H1 (cell line): ENCODE measurements at regions not wholly inside any gene's neighbourhood (a gene's known extent, or its start where the extent isn't known, plus 50 kb on each side); places are given as distances from the start of the nearest gene placed in this dataset.

ENCODE experiments used
- CTCF ChIA-PET: fragments of 300-600 bp; sonication (Branson Sonifier 250); formaldehyde crosslinking; loops from one replicate; lab custom pipeline; 2021; ENCODE audit not compliant: partially characterized antibody; lab: Charles Lee
- POLR2A ChIA-PET: fragments of 300-600 bp; sonication (Branson Sonifier 250); formaldehyde crosslinking; loops from one replicate; lab custom pipeline; 2021; ENCODE audit warnings: inconsistent platforms; ENCODE audit not compliant: partially characterized antibody; lab: Charles Lee
- DNase-seq, 2 experiments: peaks; one replicate each; pipeline versions ENCODE4 v3.0.0 to v3.0.0-alpha.2; 2010 to 2022; ENCODE audit warnings: low spot score in 2 of 2, low read depth in 1 of 2, mixed read lengths in 1 of 2
- FAIRE-seq: peaks from 2 replicates; lab custom pipeline; 2011; peaks lifted over from hg19 to GRCh38; lab: Jason Lieb, UNC
- H2AFZ ChIP-seq: 2 replicates; pipeline ENCODE4 v1.8.1; 2012; ENCODE audit warnings: low read length, inconsistent platforms
- H2AK5ac ChIP-seq: 2 replicates; pipeline ENCODE4 v1.6.1; 2013; ENCODE audit warnings: low read depth, low read length
- H2BK120ac ChIP-seq: replicated peaks from 2 replicates; pipeline ENCODE3; 2013; ENCODE audit warnings: low read depth, low read length, inconsistent platforms
- H2BK12ac ChIP-seq: 2 replicates; pipeline ENCODE4 v1.6.1; 2013; ENCODE audit warnings: low read depth, low read length
- H2BK15ac ChIP-seq: 2 replicates; pipeline ENCODE4 v1.6.1; 2013; ENCODE audit warnings: low read length
- H2BK20ac ChIP-seq: 2 replicates; pipeline ENCODE4 v1.6.1; 2013; ENCODE audit warnings: low read length
- H2BK5ac ChIP-seq: 2 replicates; pipeline ENCODE4 v1.6.1; 2013; ENCODE audit warnings: low read depth, low read length
- H3K14ac ChIP-seq: 2 replicates; pipeline ENCODE4 v1.6.1; 2013; ENCODE audit warnings: inconsistent platforms; ENCODE audit not compliant: insufficient read length
- H3K18ac ChIP-seq: 2 replicates; pipeline ENCODE4 v1.6.1; 2013; ENCODE audit warnings: low read length; ENCODE audit errors: extremely low read depth
- H3K23ac ChIP-seq: 2 replicates; pipeline ENCODE4 v1.6.1; 2013; ENCODE audit warnings: inconsistent platforms; ENCODE audit not compliant: insufficient read length
- H3K23me2 ChIP-seq: 2 replicates; pipeline ENCODE4 v1.6.1; 2013; ENCODE audit warnings: low read depth, low read length
- H3K27ac ChIP-seq: 2 replicates; pipeline ENCODE4 v1.6.1; 2011; ENCODE audit warnings: low read depth, low read length, inconsistent platforms
- H3K27me3 ChIP-seq, 4 experiments: replicated peaks in 1 of 4; 1 replicate in 1 of 4; 2 replicates in 3 of 4; pipeline versions ENCODE4 v1.6.1 to v1.8.1; 2011 to 2013; ENCODE audit warnings: low read length in 3 of 4, mild to moderate bottlenecking in 3 of 4, inconsistent platforms in 2 of 4, mixed read lengths in 2 of 4, moderate library complexity in 1 of 4; ENCODE audit not compliant: control insufficient read depth in 3 of 4, insufficient read depth in 3 of 4; ENCODE audit errors: extremely low read depth in 1 of 4
- H3K36me3 ChIP-seq, 4 experiments: 2 replicates each; pipeline versions ENCODE4 v1.6.1 to v1.8.1; 2011 to 2013; ENCODE audit warnings: mild to moderate bottlenecking in 4 of 4, low read length in 3 of 4, moderate library complexity in 2 of 4, control low read depth in 1 of 4, inconsistent platforms in 1 of 4; ENCODE audit not compliant: insufficient read depth in 4 of 4, control insufficient read depth in 2 of 4
- H3K4ac ChIP-seq: replicated peaks from 2 replicates; pipeline ENCODE3; 2013; ENCODE audit warnings: low read length, low read depth, mixed read lengths, inconsistent platforms; ENCODE audit not compliant: insufficient read length
- H3K4me1 ChIP-seq, 4 experiments: replicated peaks in 1 of 4; 1 replicate in 1 of 4; 2 replicates in 3 of 4; pipeline versions ENCODE4 v1.6.1 to v1.8.1; 2011 to 2013; ENCODE audit warnings: low read length in 3 of 4, inconsistent platforms in 2 of 4, mixed read lengths in 1 of 4; ENCODE audit not compliant: insufficient read depth in 4 of 4, control insufficient read depth in 3 of 4
- H3K4me2 ChIP-seq, 2 experiments: 2 replicates each; pipeline versions ENCODE4 v1.6.1 to v1.8.1; 2011 to 2013; ENCODE audit warnings: low read depth in 2 of 2, low read length in 2 of 2, control low read depth in 1 of 2, inconsistent platforms in 1 of 2, mild to moderate bottlenecking in 1 of 2; ENCODE audit not compliant: insufficient read depth in 1 of 2
- H3K4me3 ChIP-seq, 4 experiments: fragments of 200-600, 300-600 bp in 1 of 4; sonication (generic), shearing (Covaris generic), sonication (Bioruptor Twin) in 1 of 4; 2 replicates each; pipeline versions ENCODE4 v1.5.1 to v1.8.1; 2011 to 2016; ENCODE audit warnings: low read length in 4 of 4, low read depth in 3 of 4, control low read depth in 2 of 4, inconsistent platforms in 2 of 4, mild to moderate bottlenecking in 2 of 4, mixed read lengths in 1 of 4, moderate library complexity in 1 of 4; ENCODE audit not compliant: insufficient read depth in 2 of 4; ENCODE audit errors: extremely low read depth in 1 of 4
- H3K56ac ChIP-seq: replicated peaks from 2 replicates; pipeline ENCODE3; 2013; ENCODE audit warnings: low read depth, mild to moderate bottlenecking, mixed read lengths, low read length, inconsistent platforms; ENCODE audit not compliant: insufficient read length
- H3K79me1 ChIP-seq: 2 replicates; pipeline ENCODE4 v1.6.1; 2013; ENCODE audit warnings: low read depth, low read length, control low read depth
- H3K79me2 ChIP-seq, 2 experiments: 2 replicates each; pipeline versions ENCODE4 v1.6.1 to v1.8.1; 2012 to 2013; ENCODE audit warnings: low read length in 2 of 2, mild to moderate bottlenecking in 2 of 2, inconsistent platforms in 1 of 2; ENCODE audit not compliant: insufficient read depth in 2 of 2, control insufficient read depth in 1 of 2
- H3K9ac ChIP-seq, 4 experiments: replicated peaks in 1 of 4; 1 replicate in 1 of 4; 2 replicates in 3 of 4; pipeline versions ENCODE4 v1.6.1 to v1.8.1; 2011 to 2013; ENCODE audit warnings: low read depth in 3 of 4, low read length in 3 of 4, control low read depth in 2 of 4, mild to moderate bottlenecking in 2 of 4, moderate library complexity in 2 of 4, inconsistent platforms in 1 of 4; ENCODE audit errors: extremely low read depth in 1 of 4
- H3K9me3 ChIP-seq, 2 experiments: 2 replicates each; pipeline versions ENCODE4 v1.6.1 to v1.8.1; 2012 to 2013; ENCODE audit warnings: mild to moderate bottlenecking in 2 of 2, moderate library complexity in 2 of 2, control low read depth in 1 of 2, inconsistent platforms in 1 of 2, low read depth in 1 of 2, low read length in 1 of 2, mixed read lengths in 1 of 2; ENCODE audit not compliant: insufficient read depth in 2 of 2
- H4K20me1 ChIP-seq, 2 experiments: replicated peaks in 1 of 2; 2 replicates each; pipeline versions ENCODE3 to v1.8.1; 2011 to 2013; ENCODE audit warnings: inconsistent platforms in 2 of 2, low read length in 2 of 2, mild to moderate bottlenecking in 1 of 2; ENCODE audit not compliant: insufficient read depth in 2 of 2, control insufficient read depth in 1 of 2
- H4K5ac ChIP-seq: 2 replicates; pipeline ENCODE4 v1.6.1; 2013; ENCODE audit warnings: low read length, low read depth, mixed read lengths, inconsistent platforms; ENCODE audit not compliant: insufficient read length
- H4K8ac ChIP-seq: 2 replicates; pipeline ENCODE4 v1.8.0; 2013; ENCODE audit warnings: mild to moderate bottlenecking, moderate library complexity, low read length, inconsistent platforms; ENCODE audit not compliant: insufficient read depth; ENCODE audit errors: extremely low read depth
- H4K91ac ChIP-seq: replicated peaks from 2 replicates; pipeline ENCODE3; 2013; ENCODE audit warnings: low read length, mixed read lengths, inconsistent platforms; ENCODE audit not compliant: insufficient read length
- MAFK ChIP-seq: IDR thresholded peaks from 2 replicates; pipeline ENCODE4 v1.6.1; 2012; ENCODE audit warnings: low read depth, mild to moderate bottlenecking, improper control_type of control experiment, low read length
- SAP30 ChIP-seq: fragments of 300-600 bp; sonication (generic); IDR thresholded peaks from 2 replicates; pipeline ENCODE4 v1.7.1; 2012; ENCODE audit warnings: low read length, moderate library complexity, mild to moderate bottlenecking, inconsistent platforms; ENCODE audit not compliant: insufficient read depth, insufficient replicate concordance
- WGBS, 2 experiments: shearing (Covaris generic) in 1 of 2; methylation state at CpG; one replicate each; pipeline versions ENCODE4 v1.1.6 to v1.1.7; 2013 to 2015; ENCODE audit warnings: low lambda C conversion rate in 2 of 2, mixed read lengths in 2 of 2, inconsistent platforms in 1 of 2, low coverage in 1 of 2, missing lambda C conversion rate in 1 of 2; ENCODE audit not compliant: insufficient replicate concordance in 2 of 2, insufficient coverage in 1 of 2, insufficient read length in 1 of 2; ENCODE audit errors: extremely low coverage in 1 of 2, missing lambda C conversion rate in 1 of 2; 5-methylcytosine and 5-hydroxymethylcytosine counted together

GRCh38 chr11:110003426-110003825, 89.8 kb upstream of the ZC3H12C start:
- WGBS, 2 experiments = 88% methylated on average over 3 of the region's 3 CpGs; no CpG with 5 or more reads in 1 of the 2 experiments
- no peak for FAIRE-seq
- H3K14ac ChIP-seq = no peak overlapping the region
- no peaks in the 10 kb centered on the region for H3K23me2 ChIP-seq
- POLR2A ChIA-PET = no interaction called here
- CTCF ChIA-PET = no interaction called here
- no peak overlapping the region for H4K8ac ChIP-seq
- no peak overlapping the region for H2BK15ac ChIP-seq
- H3K4ac ChIP-seq = no peak overlapping the region
- H4K91ac ChIP-seq = no peak overlapping the region
- no peaks in the 10 kb centered on the region for H3K79me1 ChIP-seq
- H3K4me3 ChIP-seq = no peak overlapping the region
- no peaks in the 10 kb centered on the region for H3K36me3 ChIP-seq
- H2BK120ac ChIP-seq = no peak overlapping the region
- H3K79me2 ChIP-seq = no peaks in the 10 kb centered on the region
- H3K4me2 ChIP-seq = no peak overlapping the region
- H3K56ac ChIP-seq = no peak overlapping the region
- no peaks in the 10 kb centered on the region for H3K27me3 ChIP-seq
- no peak overlapping the region for H2AK5ac ChIP-seq
- no peak overlapping the region for H2BK5ac ChIP-seq
- no peaks in the 10 kb centered on the region for H3K9me3 ChIP-seq
- no peak overlapping the region for H3K27ac ChIP-seq
- no peak overlapping the region for H2BK20ac ChIP-seq
- H4K5ac ChIP-seq = no peak overlapping the region
- no peaks in the 10 kb centered on the region for H4K20me1 ChIP-seq
- no peak for DNase-seq
- no peak overlapping the region for H3K9ac ChIP-seq
- H3K23ac ChIP-seq = no peak overlapping the region
- H3K4me1 ChIP-seq = no peaks in the 10 kb centered on the region
- H2AFZ ChIP-seq = no peak overlapping the region
- H3K18ac ChIP-seq = no peak overlapping the region
- no peak overlapping the region for H2BK12ac ChIP-seq
- TF ChIP-seq MAFK (no peak), SAP30 (no peak)
